HepG2 (cell line): ENCODE measurements at regions not wholly inside any gene's neighbourhood (a gene's known extent, or its start where the extent isn't known, plus 50 kb on each side); places are given as distances from the start of the nearest gene placed in this dataset.

Source experiments
- CTCF ChIP-seq: sonication (generic); formaldehyde crosslinking; IDR thresholded peaks from 2 replicates; pipeline ENCODE4 v1.5.0; 2020; ENCODE audit warnings: mild to moderate bottlenecking, missing genetic modification reagents, moderate library complexity
- FOXA3 ChIP-seq: IDR thresholded peaks from 2 replicates; pipeline ENCODE4 v1.6.1; 2016; ENCODE audit warnings: missing genetic modification reagents, missing compliant biosample characterization
- SAFB2 ChIP-seq: sonication (generic); formaldehyde crosslinking; IDR thresholded peaks from 2 replicates; pipeline ENCODE4 v1.5.1; 2020; ENCODE audit warnings: missing genetic modification reagents, low read depth, mild to moderate bottlenecking, borderline replicate concordance
- ZNF362 ChIP-seq: sonication (generic); formaldehyde crosslinking; IDR thresholded peaks from 2 replicates; pipeline ENCODE4 v1.4.0; 2020; ENCODE audit warnings: missing genetic modification reagents, mild to moderate bottlenecking, borderline replicate concordance

- no peak for TF ChIP-seq FOXA3 (CRISPR knock-in tag)
- TF ChIP-seq SAFB2 (CRISPR knock-in tag), result no peak
- TF ChIP-seq CTCF (CRISPR knock-in tag), result no peak
- no peak for TF ChIP-seq ZNF362
Measured at GRCh38 chr2:216317831-216318520, 54.3 kb downstream of the MARCHF4 start.
